IPS-18c (cell line): ENCODE measurements at regions not wholly inside any gene's neighbourhood (a gene's known extent, or its start where the extent isn't known, plus 50 kb on each side); places are given as distances from the start of the nearest gene placed in this dataset.
"Not testable (repeated sequence)": the region's sequence is repeated elsewhere in the genome, so short reads cannot be mapped to it uniquely, and the experiment has no call there.

Source experiments
- H3K4me3 ChIP-seq: 2 replicates; pipeline ENCODE4 v1.7.0; 2013; ENCODE audit warnings: low read depth, mild to moderate bottlenecking, low read length, moderate library complexity; ENCODE audit not compliant: insufficient read depth
- H3K9me3 ChIP-seq: one replicate; pipeline ENCODE4 v1.6.1; 2013; ENCODE audit warnings: mild to moderate bottlenecking, low read length, moderate library complexity; ENCODE audit not compliant: control insufficient read depth, insufficient read depth

DNA sequence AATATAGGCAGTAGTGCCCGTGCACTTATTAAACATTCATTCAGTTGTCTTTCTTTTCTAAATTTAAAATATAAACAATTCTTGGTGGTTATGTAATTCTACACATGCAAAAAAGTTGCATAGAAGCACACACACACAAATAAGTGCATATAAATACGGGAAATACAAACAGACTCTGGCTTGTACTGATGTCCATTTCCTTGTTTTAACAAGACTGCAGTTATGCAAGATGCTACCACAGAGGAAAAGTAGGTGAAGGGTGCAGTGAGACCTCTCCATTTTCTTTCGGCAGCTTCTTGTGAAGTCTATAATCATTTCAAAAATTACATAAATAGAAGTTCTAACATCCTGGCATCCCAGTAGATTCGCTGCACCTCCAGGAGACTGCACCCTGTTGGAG is 130.6 kb upstream of the BCL6 start:
- no peak overlapping the region for H3K4me3 ChIP-seq
- no peaks in the 10 kb centered on the region for H3K9me3 ChIP-seq

DNA sequence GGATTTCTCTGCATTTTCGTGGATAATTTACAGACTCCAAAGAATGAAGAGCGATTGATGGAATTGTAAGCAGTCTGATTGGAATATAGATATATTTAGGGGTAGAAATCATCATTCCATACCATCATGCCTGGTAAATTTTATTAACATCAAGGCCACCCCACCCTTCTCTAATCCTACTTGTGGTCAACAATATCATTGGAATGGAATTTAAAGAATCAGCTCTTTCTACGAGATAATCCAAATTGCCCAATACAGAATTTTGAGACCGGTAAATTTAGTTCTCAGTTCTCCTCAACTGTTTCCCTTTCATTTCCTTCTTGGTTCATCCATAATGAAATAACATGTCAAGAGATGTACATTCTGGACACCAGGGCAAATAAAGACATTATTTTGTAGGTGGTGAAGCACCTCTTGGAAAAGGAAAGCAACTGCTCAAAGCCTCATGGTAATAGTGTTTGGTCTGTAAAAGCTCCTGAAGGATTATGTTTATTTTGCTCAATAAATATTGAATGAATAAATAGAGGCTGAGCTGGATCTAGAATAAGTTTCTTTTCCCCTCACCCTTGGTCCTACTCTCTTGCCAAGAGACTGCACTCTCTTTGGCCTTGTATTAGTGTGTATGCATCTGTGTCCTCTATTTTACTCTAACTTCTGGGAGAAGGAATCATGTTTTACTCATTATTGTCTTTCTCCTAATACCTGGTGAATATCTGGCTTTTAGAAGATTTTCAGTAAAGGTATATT is 133.7 kb upstream of the BCL6 start:
- no peak overlapping the region for H3K4me3 ChIP-seq

DNA sequence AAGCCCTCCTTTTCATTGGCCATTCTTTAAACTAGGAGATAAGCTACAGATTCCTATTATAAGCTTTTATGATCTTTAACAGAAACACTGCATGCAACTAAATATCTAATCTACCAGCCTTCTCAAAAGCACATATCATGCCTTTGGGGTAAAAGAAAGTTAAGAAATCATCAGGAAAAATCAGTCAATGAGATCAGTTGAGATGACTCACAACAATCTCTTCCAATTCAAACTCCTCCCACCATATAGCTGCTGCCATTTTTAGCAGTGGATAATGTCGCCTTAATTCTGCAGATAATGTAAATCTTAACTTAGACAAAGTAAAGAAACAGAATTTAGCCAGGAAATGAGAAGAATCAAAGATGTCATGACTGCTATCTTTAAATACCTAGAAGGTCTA is 135.2 kb upstream of the BCL6 start:
- no peak overlapping the region for H3K4me3 ChIP-seq
- H3K9me3 ChIP-seq, result no peaks in the 10 kb centered on the region

More for the DNA sequence above, 133.7 kb upstream of the BCL6 start:
- no peaks in the 10 kb centered on the region for H3K9me3 ChIP-seq

- Histone ChIP-seq H3K4me3 (no peak overlapping the region), H3K9me3 (no peaks in the 10 kb centered on the region)
Observed at GRCh38 chr3:187880851-187881250, 135.6 kb upstream of the BCL6 start.

- H3K4me3 ChIP-seq, result no peak overlapping the region
- no peaks in the 10 kb centered on the region for H3K9me3 ChIP-seq
Observed at GRCh38 chr3:187888701-187889100, 143.4 kb upstream of the BCL6 start.

- Histone ChIP-seq H3K9me3 (no peaks in the 10 kb centered on the region), H3K4me3 (no peak overlapping the region)
Observed at GRCh38 chr3:187889106-187889505, 143.8 kb upstream of the BCL6 start.

- H3K4me3 ChIP-seq, result no peak overlapping the region
- no peaks in the 10 kb centered on the region for H3K9me3 ChIP-seq
Observed at GRCh38 chr3:187889601-187890404, 144.5 kb upstream of the BCL6 start.

- H3K9me3 ChIP-seq, H3K4me3 ChIP-seq: not testable (repeated sequence)
Observed at GRCh38 chr3:187890405-187890752, 145.1 kb upstream of the BCL6 start.

- Histone ChIP-seq H3K9me3 (no peaks in the 10 kb centered on the region), H3K4me3 (no peak overlapping the region)
Observed at GRCh38 chr3:187896646-187897045, 151.4 kb upstream of the BCL6 start.

DNA sequence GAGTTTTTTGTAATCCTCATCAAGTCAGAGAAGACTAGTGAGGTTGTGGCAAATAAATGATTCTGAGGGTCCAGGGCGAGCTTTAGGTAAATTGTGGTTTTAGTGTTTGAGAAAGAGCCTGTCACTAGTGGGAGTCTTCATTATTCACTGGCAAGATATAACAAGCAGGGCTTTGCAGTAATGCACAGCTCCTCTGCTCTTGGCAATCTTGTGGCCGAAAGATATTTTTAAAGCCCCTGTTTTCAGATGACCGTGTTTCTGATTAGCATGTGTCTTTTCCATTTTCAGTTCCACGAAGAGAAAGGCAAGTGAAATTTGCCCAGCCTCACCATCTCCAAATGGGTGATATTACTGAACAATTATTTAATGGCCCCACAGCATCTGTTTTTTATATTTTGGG is 154.0 kb upstream of the BCL6 start:
- Histone ChIP-seq H3K4me3 (no peak overlapping the region), H3K9me3 (no peaks in the 10 kb centered on the region)

GRCh38 chr3:187900993-187901755 is 155.9 kb upstream of the BCL6 start:
- H3K4me3 ChIP-seq, result no peak overlapping the region

DNA sequence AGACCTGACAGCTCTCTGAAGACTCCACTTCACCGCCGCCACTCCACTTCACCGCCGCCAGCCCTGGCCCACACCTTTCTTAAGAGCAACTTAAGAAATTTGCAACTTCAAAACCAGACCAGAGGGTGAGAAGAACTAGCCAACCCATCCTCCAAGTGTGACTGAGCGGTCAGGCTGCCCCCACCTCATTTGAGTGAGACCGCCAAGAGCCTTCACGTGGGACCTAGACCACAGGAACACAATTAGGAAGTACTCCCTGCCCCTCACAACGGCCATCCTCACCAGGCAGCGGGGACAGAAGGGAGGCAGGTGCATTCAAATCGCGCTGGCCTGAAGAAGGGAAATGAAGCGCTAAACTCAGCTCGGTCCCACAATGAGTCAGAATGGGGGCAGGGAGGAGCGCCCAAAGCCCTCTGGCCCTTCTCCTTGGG is 156.8 kb upstream of the BCL6 start:
- Histone ChIP-seq H3K9me3 (no peaks in the 10 kb centered on the region), H3K4me3 (no peak overlapping the region)

More at GRCh38 chr3:187900993-187901755, 155.9 kb upstream of the BCL6 start:
- no peaks in the 10 kb centered on the region for H3K9me3 ChIP-seq

GRCh38 chr3:187902936-187903335 is 157.7 kb upstream of the BCL6 start:
- Histone ChIP-seq H3K4me3 (no peak overlapping the region), H3K9me3 (no peaks in the 10 kb centered on the region)

- no peaks in the 10 kb centered on the region for H3K9me3 ChIP-seq
Observed at GRCh38 chr3:187903697-187904096, 158.4 kb upstream of the BCL6 start.

GRCh38 chr3:187906416-187906815 is 161.1 kb upstream of the BCL6 start:
- Histone ChIP-seq H3K4me3 (no peak overlapping the region), H3K9me3 (no peaks in the 10 kb centered on the region)

More at GRCh38 chr3:187903697-187904096, 158.4 kb upstream of the BCL6 start:
- no peak overlapping the region for H3K4me3 ChIP-seq

DNA sequence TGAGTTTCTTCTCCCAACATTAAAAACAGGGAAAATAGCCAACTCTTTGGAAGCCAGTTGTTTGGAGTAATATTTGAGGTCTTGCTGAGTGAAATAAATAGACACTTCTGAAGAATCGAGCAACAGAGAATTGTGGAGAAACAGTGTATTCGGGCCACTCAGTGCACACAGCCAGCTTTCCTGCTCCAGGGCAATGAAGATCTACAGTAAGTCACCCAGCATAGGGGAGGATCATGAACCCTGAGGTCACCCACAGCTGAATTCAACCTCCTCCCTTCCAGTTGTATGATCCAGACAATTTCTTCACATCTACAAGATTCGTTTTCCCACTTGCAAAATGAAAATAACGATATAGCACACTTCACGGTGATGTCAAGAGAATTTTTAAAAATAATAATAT is 161.7 kb upstream of the BCL6 start:
- Histone ChIP-seq H3K9me3 (no peaks in the 10 kb centered on the region), H3K4me3 (no peak overlapping the region)

DNA sequence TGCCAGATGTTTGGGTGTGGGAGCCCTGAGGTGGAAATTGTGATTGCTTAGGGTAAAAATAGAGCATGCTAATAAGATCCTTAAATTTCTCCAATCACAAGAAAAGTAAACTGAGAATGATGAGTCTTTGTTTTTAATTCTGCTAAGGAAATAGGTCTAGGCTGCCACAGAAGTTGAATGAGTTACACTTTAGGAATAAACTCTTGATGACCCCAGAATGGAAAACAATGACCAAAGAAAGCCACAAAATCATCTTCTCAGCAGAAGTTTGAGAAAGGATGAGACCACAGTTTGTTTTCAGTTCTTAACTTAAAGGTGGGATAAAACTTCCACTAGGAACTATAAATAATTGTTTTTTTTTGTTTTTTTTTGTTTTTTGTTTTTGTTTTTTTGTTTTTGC is 164.6 kb upstream of the BCL6 start:
- H3K9me3 ChIP-seq, result no peaks in the 10 kb centered on the region
- no peak overlapping the region for H3K4me3 ChIP-seq

DNA sequence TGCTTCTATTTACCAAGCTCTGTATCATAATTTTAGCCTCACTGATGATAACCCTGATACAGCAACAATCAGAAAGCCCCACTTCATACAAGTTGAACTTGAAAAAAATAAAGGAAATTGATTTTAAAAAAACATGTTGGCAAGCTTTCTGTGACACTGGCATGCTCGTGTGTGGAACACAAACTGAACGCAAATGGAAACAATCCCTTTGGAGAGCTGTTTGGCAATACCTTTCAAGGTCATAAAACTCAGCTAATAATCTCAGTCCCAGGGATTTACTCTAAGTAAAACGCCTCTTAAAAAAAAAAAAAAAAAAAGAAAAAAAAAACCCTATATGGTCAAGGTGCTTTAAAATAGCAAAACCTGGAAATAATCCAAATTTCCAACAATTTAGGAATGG is 166.7 kb upstream of the BCL6 start:
- H3K9me3 ChIP-seq, result no peaks in the 10 kb centered on the region
- H3K4me3 ChIP-seq, result no peak overlapping the region
